Neural progenitor cell (in vitro differentiated cells): ENCODE measurements at regions not wholly inside any gene's neighbourhood (a gene's known extent, or its start where the extent isn't known, plus 50 kb on each side); places are given as distances from the start of the nearest gene placed in this dataset. TPM values are rescaled to one million over a fixed set of nuclear protein-coding genes. Genes with fewer than 3 reads are reported as not detected.

Source experiments
- DNase-seq: peaks from one replicate; pipeline ENCODE4 v3.0.0-alpha.2; 2016; ENCODE audit warnings: low spot score
- H2AFZ ChIP-seq: fragments of 200-600 bp; sonication (generic); replicated peaks from 2 replicates; pipeline ENCODE4 v1.6.1; 2016; ENCODE audit warnings: antibody characterized with exemption
- H3F3A ChIP-seq: fragments of 200-600 bp; sonication (generic); 2 replicates; pipeline ENCODE4 v1.6.1; 2016; ENCODE audit warnings: antibody characterized with exemption, low read depth
- H3K27ac ChIP-seq: fragments of 200-600 bp; sonication (generic); 2 replicates; pipeline ENCODE4 v1.5.1; 2016; ENCODE audit warnings: mild to moderate bottlenecking
- H3K27me3 ChIP-seq: fragments of 200-600 bp; sonication (generic); 2 replicates; pipeline ENCODE4 v1.6.1; 2016; ENCODE audit warnings: mild to moderate bottlenecking, moderate library complexity
- H3K36me3 ChIP-seq: fragments of 200-600 bp; sonication (generic); 2 replicates; pipeline ENCODE4 v1.5.1; 2016
- H3K4me1 ChIP-seq: fragments of 200-600 bp; sonication (generic); 2 replicates; pipeline ENCODE4 v1.6.1; 2016; ENCODE audit warnings: mixed run types
- H3K4me2 ChIP-seq: fragments of 200-600 bp; sonication (generic); 2 replicates; pipeline ENCODE4 v1.6.1; 2016
- H3K4me3 ChIP-seq: fragments of 200-600 bp; sonication (generic); 2 replicates; pipeline ENCODE4 v1.5.1; 2016
- H3K79me2 ChIP-seq: fragments of 200-600 bp; sonication (generic); 2 replicates; pipeline ENCODE4 v1.6.1; 2016; ENCODE audit warnings: low read depth
- H3K9ac ChIP-seq: fragments of 200-600 bp; sonication (generic); 2 replicates; pipeline ENCODE4 v1.6.1; 2016
- H3K9me3 ChIP-seq: fragments of 200-600 bp; sonication (generic); 2 replicates; pipeline ENCODE4 v1.5.1; 2016; ENCODE audit warnings: low read depth
- H4K20me1 ChIP-seq: fragments of 200-600 bp; sonication (generic); 2 replicates; pipeline ENCODE4 v1.6.1; 2016; ENCODE audit warnings: low read depth
- H3K27ac Mint-ChIP-seq: 3 replicates; pipeline ENCODE4 v1.8.0; 2021; ENCODE audit warnings: mixed read lengths
- H3K27me3 Mint-ChIP-seq: 2 replicates; pipeline ENCODE4 v1.8.0; 2022; ENCODE audit warnings: low read depth, mild to moderate bottlenecking, inconsistent platforms, moderate library complexity, mixed read lengths; ENCODE audit not compliant: insufficient read depth
- H3K36me3 Mint-ChIP-seq: 3 replicates; pipeline ENCODE4 v1.8.0; 2021; ENCODE audit warnings: mixed read lengths
- H3K4me1 Mint-ChIP-seq: 3 replicates; pipeline ENCODE4 v1.8.0; 2021; ENCODE audit warnings: mixed read lengths
- H3K4me3 Mint-ChIP-seq: 3 replicates; pipeline ENCODE4 v1.8.0; 2021; ENCODE audit warnings: mild to moderate bottlenecking, moderate library complexity, mixed read lengths
- H3K9me3 Mint-ChIP-seq: 3 replicates; pipeline ENCODE4 v1.8.0; 2020; ENCODE audit warnings: mixed read lengths
- CTCF ChIP-seq: fragments of 200-600 bp; sonication (generic); IDR thresholded peaks from 2 replicates; pipeline ENCODE4 v1.5.1; 2017; ENCODE audit warnings: antibody characterized with exemption, mild to moderate bottlenecking
- EZH2 ChIP-seq: fragments of 200-600 bp; sonication (generic); IDR thresholded peaks from 2 replicates; pipeline ENCODE4 v1.6.1; 2017; ENCODE audit warnings: antibody characterized with exemption, mild to moderate bottlenecking, moderate library complexity
- EZH2phosphoT487 ChIP-seq: fragments of 200-600 bp; sonication (generic); IDR thresholded peaks from 2 replicates; pipeline ENCODE4 v1.6.1; 2017; ENCODE audit warnings: antibody characterized with exemption
- microRNA-seq: library from miRNA; unstranded; fragments of <30 nt; microRNA quantifications from one replicate; pipeline ENCODE4, GENCODE V29; 2016
- small RNA-seq: library from RNA; depleted of rRNA; stranded (forward); fragments of <200 nt; gene quantifications from one replicate; pipeline ENCODE3, GENCODE V24; 2015

GRCh38 chr7:29754874-29755490 is 51.3 kb upstream of the WIPF3 start:
- peaks cover 5% of the 10 kb centered on the region for H3K4me1 ChIP-seq
- Mint-ChIP-seq H3K27me3 (peaks cover 3% of the 10 kb centered on the region), H3K9me3 (no peaks in the 10 kb centered on the region), H3K4me1 (no peaks in the 10 kb centered on the region), H3K4me3 (no peak overlapping the region), H3K36me3 (no peaks in the 10 kb centered on the region), H3K27ac (no peak overlapping the region)
- H3K79me2 ChIP-seq: no peaks in the 10 kb centered on the region
- DNase-seq: no peak
- TF ChIP-seq CTCF (no peak), EZH2phosphoT487 (no peak), EZH2 (no peak)
- no peaks in the 10 kb centered on the region for H3K9me3 ChIP-seq
- no peaks in the 10 kb centered on the region for H4K20me1 ChIP-seq
- H3K9ac ChIP-seq: no peak overlapping the region
- no peaks in the 10 kb centered on the region for H3F3A ChIP-seq
- no peak overlapping the region for H3K27ac ChIP-seq
- H3K4me3 ChIP-seq: no peak overlapping the region
- H2AFZ ChIP-seq: no peak overlapping the region
- H3K4me2 ChIP-seq: no peak overlapping the region
- no peaks in the 10 kb centered on the region for H3K27me3 ChIP-seq
- H3K36me3 ChIP-seq: no peaks in the 10 kb centered on the region

Small RNA genes lying in the stretch of these regions (microRNA-seq; reads per million reads assigned to microRNA genes)
- 5.6 reads per million, percentile 27 among the genes with 10 or more reads in this experiment for gene MIR550A3

Small RNA genes lying in the stretch of these regions (small RNA-seq; reads per million reads assigned to genes)
- gene MIR550A3 (not detected), gene TMSB4XP3 (not detected)
